ENCODE measurements at regions not wholly inside any gene's neighbourhood (a gene's known extent, or its start where the extent isn't known, plus 50 kb on each side); places are given as distances from the start of the nearest gene placed in this dataset.

DNA sequence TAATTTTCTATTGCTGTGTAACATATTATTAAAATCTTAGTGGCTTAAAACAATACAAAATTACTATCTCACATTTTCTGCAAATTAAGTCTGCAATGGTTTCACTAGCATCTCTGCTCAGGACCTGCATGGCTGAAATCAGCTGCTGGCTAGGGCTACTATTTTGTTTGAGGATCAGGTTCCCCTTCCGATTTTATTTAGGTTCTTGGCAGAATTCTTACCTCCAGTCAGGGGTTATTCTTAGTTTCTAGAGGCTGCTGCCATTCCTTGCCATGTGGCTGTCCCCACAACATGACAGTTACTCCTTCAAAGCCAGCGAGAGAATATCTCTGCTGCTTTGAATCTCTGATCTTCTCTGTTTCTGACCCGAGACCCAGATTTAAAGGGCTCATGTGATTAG is 424.5 kb upstream of the ANO5 start:
- H3K4me3 ChIP-seq (ENCODE audit: low read depth, low read length), result no peak overlapping the region
- DNase-seq (ENCODE audit: low read depth), result no peak
- TF ChIP-seq, protein P1, sequence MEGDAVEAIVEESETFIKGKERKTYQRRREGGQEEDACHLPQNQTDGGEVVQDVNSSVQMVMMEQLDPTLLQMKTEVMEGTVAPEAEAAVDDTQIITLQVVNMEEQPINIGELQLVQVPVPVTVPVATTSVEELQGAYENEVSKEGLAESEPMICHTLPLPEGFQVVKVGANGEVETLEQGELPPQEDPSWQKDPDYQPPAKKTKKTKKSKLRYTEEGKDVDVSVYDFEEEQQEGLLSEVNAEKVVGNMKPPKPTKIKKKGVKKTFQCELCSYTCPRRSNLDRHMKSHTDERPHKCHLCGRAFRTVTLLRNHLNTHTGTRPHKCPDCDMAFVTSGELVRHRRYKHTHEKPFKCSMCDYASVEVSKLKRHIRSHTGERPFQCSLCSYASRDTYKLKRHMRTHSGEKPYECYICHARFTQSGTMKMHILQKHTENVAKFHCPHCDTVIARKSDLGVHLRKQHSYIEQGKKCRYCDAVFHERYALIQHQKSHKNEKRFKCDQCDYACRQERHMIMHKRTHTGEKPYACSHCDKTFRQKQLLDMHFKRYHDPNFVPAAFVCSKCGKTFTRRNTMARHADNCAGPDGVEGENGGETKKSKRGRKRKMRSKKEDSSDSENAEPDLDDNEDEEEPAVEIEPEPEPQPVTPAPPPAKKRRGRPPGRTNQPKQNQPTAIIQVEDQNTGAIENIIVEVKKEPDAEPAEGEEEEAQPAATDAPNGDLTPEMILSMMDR (IDR thresholded peaks at IDR 0.05; ENCODE audit: control insufficient read depth, extremely low read depth, insufficient read depth), result no peak

DNA sequence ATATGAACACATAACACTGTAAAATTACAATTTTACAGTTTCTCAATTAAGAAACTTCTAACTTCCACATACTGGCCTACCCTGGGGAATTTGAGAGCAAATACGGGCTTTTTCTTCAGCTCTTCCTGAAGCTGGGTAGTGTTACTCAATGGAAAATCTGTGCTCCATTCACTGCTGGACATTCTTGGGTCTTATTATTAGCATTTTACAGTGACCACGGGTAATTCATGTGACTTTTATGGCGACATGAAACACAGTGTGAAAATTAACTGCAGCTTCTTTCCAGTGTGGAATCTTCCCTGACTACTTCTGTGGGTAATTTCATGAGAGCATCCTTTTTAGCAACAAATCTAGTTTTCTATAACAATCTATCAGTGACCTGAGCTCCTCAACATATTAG is 423.7 kb upstream of the ANO5 start:
- TF ChIP-seq, protein P1 (IDR thresholded peaks at IDR 0.05; ENCODE audit: control insufficient read depth, extremely low read depth, insufficient read depth), result no peak
- H3K4me3 ChIP-seq (ENCODE audit: low read depth, low read length), result no peak overlapping the region
- no peak for DNase-seq (ENCODE audit: low read depth)

DNA sequence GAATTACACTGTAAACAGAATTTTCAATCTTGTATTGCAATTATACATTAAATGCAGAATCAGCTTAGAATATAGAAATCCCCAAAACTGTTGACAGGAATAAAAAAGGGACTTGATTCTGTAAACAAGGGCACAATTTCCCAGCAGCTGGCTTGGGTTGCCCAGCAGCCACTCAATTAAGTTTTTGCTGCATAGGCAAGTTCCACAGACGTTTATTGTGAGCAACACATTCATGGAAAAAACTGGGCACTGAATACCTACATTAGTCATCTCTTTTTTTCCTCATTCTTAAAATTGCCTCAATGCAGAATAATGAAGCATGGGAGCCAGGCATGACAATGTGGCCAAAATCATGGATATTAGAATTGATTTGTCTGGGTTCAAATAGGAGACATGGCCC is 421.8 kb upstream of the ANO5 start:
- TF ChIP-seq, protein P1 (IDR thresholded peaks at IDR 0.05; ENCODE audit: control insufficient read depth, extremely low read depth, insufficient read depth), result no peak
- H3K4me3 ChIP-seq (ENCODE audit: low read depth, low read length), result no peak overlapping the region
- DNase-seq (ENCODE audit: low read depth), result no peak

DNA sequence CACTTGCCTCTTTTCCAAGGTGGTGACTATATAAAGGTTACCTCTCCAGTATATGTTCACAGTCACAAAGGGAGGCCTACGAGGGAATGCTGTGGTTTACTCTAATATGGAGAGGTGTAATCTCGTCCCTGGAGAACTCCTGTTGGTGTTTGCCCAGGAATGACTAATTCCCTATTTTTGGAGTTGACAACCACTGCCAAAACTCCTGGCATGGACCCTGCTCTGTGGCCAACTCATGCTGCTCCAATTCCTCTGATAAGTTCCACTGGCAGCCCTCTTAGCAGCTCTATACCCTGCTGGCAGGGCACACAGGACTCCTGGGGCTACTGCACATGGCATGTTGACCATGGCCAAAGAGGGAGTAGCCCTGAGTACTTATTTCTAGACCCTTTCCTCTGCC is 418.7 kb upstream of the ANO5 start:
- H3K4me3 ChIP-seq (ENCODE audit: low read depth, low read length), result no peak overlapping the region
- no peak for DNase-seq (ENCODE audit: low read depth)
- TF ChIP-seq, protein P1 (IDR thresholded peaks at IDR 0.05; ENCODE audit: control insufficient read depth, extremely low read depth, insufficient read depth), result no peak

DNA sequence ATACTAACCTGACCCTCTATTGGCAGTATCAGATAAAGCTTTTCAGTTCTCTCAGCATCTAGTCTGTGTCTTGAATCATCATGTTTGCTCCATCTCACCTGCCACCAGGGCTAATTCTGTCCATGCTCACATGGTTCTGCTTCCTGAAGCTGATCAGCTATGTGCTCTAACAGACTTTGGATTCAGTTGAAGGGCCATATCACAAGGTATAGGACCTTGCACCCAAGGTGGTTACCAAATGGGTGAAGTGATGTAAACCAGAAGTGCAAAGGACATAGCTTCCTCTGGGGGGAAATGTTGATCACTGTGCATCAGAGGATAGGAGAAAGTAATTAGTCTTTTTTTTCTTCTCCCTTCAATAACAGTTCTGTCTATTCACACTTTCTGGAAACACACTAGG is 417.0 kb upstream of the ANO5 start:
- TF ChIP-seq, protein P1 (IDR thresholded peaks at IDR 0.05; ENCODE audit: control insufficient read depth, extremely low read depth, insufficient read depth), result no peak
- no peak for DNase-seq (ENCODE audit: low read depth)
- no peak overlapping the region for H3K4me3 ChIP-seq (ENCODE audit: low read depth, low read length)

DNA sequence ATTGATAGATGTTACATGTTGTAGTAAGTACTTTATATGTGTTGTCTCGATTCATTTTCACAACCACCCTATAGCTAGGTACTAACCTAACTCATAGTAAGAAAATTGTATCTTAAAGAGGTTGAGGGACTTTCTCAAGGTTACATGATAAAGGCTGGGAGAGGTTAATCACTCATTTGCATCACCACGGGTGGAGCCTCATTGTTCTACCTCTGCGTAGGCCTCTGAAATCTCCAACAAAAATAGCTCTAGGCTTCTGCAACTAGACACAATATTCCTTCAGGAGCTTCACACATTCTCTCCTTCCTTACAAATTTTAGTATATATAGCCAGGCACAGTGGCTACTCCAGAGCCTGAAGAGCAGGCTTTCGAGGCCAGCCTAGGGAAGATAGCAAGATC is 408.9 kb upstream of the ANO5 start:
- DNase-seq (ENCODE audit: low read depth), result no peak
- H3K4me3 ChIP-seq (ENCODE audit: low read depth, low read length), result no peak overlapping the region
- TF ChIP-seq, protein P1 (IDR thresholded peaks at IDR 0.05; ENCODE audit: control insufficient read depth, extremely low read depth, insufficient read depth), result no peak

DNA sequence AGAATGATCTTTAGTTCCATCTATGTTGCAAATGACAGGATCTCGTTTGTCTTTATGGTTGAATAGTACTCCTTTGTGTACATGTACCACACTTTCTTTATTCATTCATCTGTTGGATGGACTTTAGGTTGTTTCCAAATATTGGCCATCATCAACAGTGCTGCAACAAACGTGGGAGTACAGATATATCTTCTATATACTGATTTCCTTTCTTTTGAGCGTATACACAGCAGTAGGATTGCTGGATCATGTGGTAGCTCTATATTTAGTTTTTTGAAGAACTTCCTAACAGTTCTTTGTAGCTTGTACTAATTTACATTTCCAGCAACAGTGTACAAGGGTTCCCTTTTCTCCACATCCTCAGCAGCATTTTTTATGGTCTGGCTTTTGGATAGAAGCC is 407.5 kb upstream of the ANO5 start:
- no peak for DNase-seq (ENCODE audit: low read depth)
- H3K4me3 ChIP-seq (ENCODE audit: low read depth, low read length), result no peak overlapping the region
- TF ChIP-seq, protein P1 (IDR thresholded peaks at IDR 0.05; ENCODE audit: control insufficient read depth, extremely low read depth, insufficient read depth), result no peak

Measured in LNCaP clone FGC (cell line).